Activated naive CD4-positive, alpha-beta T cell treated with anti-CD3 and anti-CD28 coated beads for 36 hours (primary cell): ENCODE measurements at regions not wholly inside any gene's neighbourhood (a gene's known extent, or its start where the extent isn't known, plus 50 kb on each side); places are given as distances from the start of the nearest gene placed in this dataset.
"Not testable (repeated sequence)": the region's sequence is repeated elsewhere in the genome, so short reads cannot be mapped to it uniquely, and the experiment has no call there.

ENCODE experiments used
- CTCF ChIA-PET: fragments of 350-600 bp; sonication (Branson Sonifier 250); formaldehyde crosslinking; loops from one replicate; lab custom pipeline; 2021; ENCODE audit warnings: antibody characterized with exemption; lab: Charles Lee
- DNase-seq: peaks from one replicate; pipeline ENCODE4 v3.0.0-alpha.2; 2020
- H3K27ac Mint-ChIP-seq: one replicate; pipeline ENCODE4 v1.8.0; 2021; ENCODE audit warnings: mild to moderate bottlenecking, mixed read lengths
- H3K27me3 Mint-ChIP-seq: one replicate; pipeline ENCODE4 v1.8.0; 2021; ENCODE audit warnings: low read depth, mixed read lengths
- H3K36me3 Mint-ChIP-seq: one replicate; pipeline ENCODE4 v1.8.0; 2021; ENCODE audit warnings: low read depth, mixed read lengths
- H3K4me1 Mint-ChIP-seq: one replicate; pipeline ENCODE4 v1.8.0; 2021; ENCODE audit warnings: low read depth, mixed read lengths
- H3K4me3 Mint-ChIP-seq: one replicate; pipeline ENCODE4 v1.8.0; 2021; ENCODE audit warnings: mild to moderate bottlenecking, moderate library complexity, mixed read lengths
- H3K9me3 Mint-ChIP-seq: one replicate; pipeline ENCODE4 v1.8.0; 2021; ENCODE audit warnings: mixed read lengths
- intact Hi-C: fragments of 100-400 bp; cut with micrococcal nuclease; formaldehyde crosslinking; loops from one replicate; pipeline ENCODE4 v1.15.1; 2023

- CTCF ChIA-PET: no interaction called here
- H3K9me3 Mint-ChIP-seq: no peaks in the 10 kb centered on the region
- no peak overlapping the region for H3K27ac Mint-ChIP-seq
- H3K4me1 Mint-ChIP-seq: no peaks in the 10 kb centered on the region
- no peak for DNase-seq
- no peaks in the 10 kb centered on the region for H3K27me3 Mint-ChIP-seq
- H3K4me3 Mint-ChIP-seq: no peak overlapping the region
- H3K36me3 Mint-ChIP-seq: no peaks in the 10 kb centered on the region
- intact Hi-C loops: no loop called here
Observed at GRCh38 chr4:115501656-115502055, 388.2 kb upstream of the NDST4 start.

GRCh38 chr4:115493770-115494169 is 380.4 kb upstream of the NDST4 start:
- H3K36me3 Mint-ChIP-seq, H3K27me3 Mint-ChIP-seq, intact Hi-C loops, H3K27ac Mint-ChIP-seq, DNase-seq, H3K4me1 Mint-ChIP-seq, CTCF ChIA-PET, H3K4me3 Mint-ChIP-seq, H3K9me3 Mint-ChIP-seq: not testable (repeated sequence)

GRCh38 chr4:115491686-115492085 is 378.3 kb upstream of the NDST4 start:
- no peak for DNase-seq
- H3K4me3 Mint-ChIP-seq: no peak overlapping the region
- no peaks in the 10 kb centered on the region for H3K36me3 Mint-ChIP-seq
- peaks cover 7% of the 10 kb centered on the region for H3K9me3 Mint-ChIP-seq
- CTCF ChIA-PET: no interaction called here
- intact Hi-C loops: no loop called here
- no peak overlapping the region for H3K27ac Mint-ChIP-seq
- H3K27me3 Mint-ChIP-seq: no peaks in the 10 kb centered on the region
- H3K4me1 Mint-ChIP-seq: no peaks in the 10 kb centered on the region

- H3K4me3 Mint-ChIP-seq: no peak overlapping the region
- H3K27ac Mint-ChIP-seq: no peak overlapping the region
- H3K4me1 Mint-ChIP-seq: no peaks in the 10 kb centered on the region
- H3K9me3 Mint-ChIP-seq: peaks cover 4% of the 10 kb centered on the region
- DNase-seq: no peak
- CTCF ChIA-PET: no interaction called here
- no peaks in the 10 kb centered on the region for H3K36me3 Mint-ChIP-seq
- intact Hi-C loops: no loop called here
- no peaks in the 10 kb centered on the region for H3K27me3 Mint-ChIP-seq
Observed at GRCh38 chr4:115489279-115489678, 375.9 kb upstream of the NDST4 start.

GRCh38 chr4:115485402-115485801 is 372.0 kb upstream of the NDST4 start:
- Mint-ChIP-seq H3K27me3 (no peaks in the 10 kb centered on the region), H3K4me3 (no peak overlapping the region), H3K27ac (no peak overlapping the region), H3K36me3 (no peaks in the 10 kb centered on the region), H3K9me3 (peaks cover 2% of the 10 kb centered on the region), H3K4me1 (no peaks in the 10 kb centered on the region)
- CTCF ChIA-PET: no interaction called here
- no peak for DNase-seq
- intact Hi-C loops: no loop called here

- DNase-seq: no peak
- intact Hi-C loops: no loop called here
- CTCF ChIA-PET: no interaction called here
- Mint-ChIP-seq H3K27ac (no peak overlapping the region), H3K36me3 (no peaks in the 10 kb centered on the region), H3K9me3 (peaks cover 2% of the 10 kb centered on the region), H3K4me3 (no peak overlapping the region), H3K4me1 (no peaks in the 10 kb centered on the region), H3K27me3 (no peaks in the 10 kb centered on the region)
Observed at GRCh38 chr4:115484479-115484878, 371.1 kb upstream of the NDST4 start.

GRCh38 chr4:115470763-115471162 is 357.3 kb upstream of the NDST4 start:
- no peaks in the 10 kb centered on the region for H3K36me3 Mint-ChIP-seq
- no peak overlapping the region for H3K4me3 Mint-ChIP-seq
- CTCF ChIA-PET: no interaction called here
- H3K4me1 Mint-ChIP-seq: no peaks in the 10 kb centered on the region
- no peak for DNase-seq
- H3K27ac Mint-ChIP-seq: no peak overlapping the region
- peaks cover 2% of the 10 kb centered on the region for H3K9me3 Mint-ChIP-seq
- H3K27me3 Mint-ChIP-seq: no peaks in the 10 kb centered on the region
- intact Hi-C loops: no loop called here

GRCh38 chr4:115459301-115459700 is 345.9 kb upstream of the NDST4 start:
- DNase-seq, H3K4me3 Mint-ChIP-seq, intact Hi-C loops, H3K27me3 Mint-ChIP-seq, CTCF ChIA-PET, H3K27ac Mint-ChIP-seq, H3K9me3 Mint-ChIP-seq, H3K4me1 Mint-ChIP-seq, H3K36me3 Mint-ChIP-seq: not testable (repeated sequence)

GRCh38 chr4:115456231-115456630 is 342.8 kb upstream of the NDST4 start:
- H3K4me1 Mint-ChIP-seq: no peaks in the 10 kb centered on the region
- intact Hi-C loops: no loop called here
- CTCF ChIA-PET: no interaction called here
- H3K36me3 Mint-ChIP-seq: no peaks in the 10 kb centered on the region
- H3K27ac Mint-ChIP-seq: no peak overlapping the region
- peaks cover 1% of the 10 kb centered on the region for H3K9me3 Mint-ChIP-seq
- H3K4me3 Mint-ChIP-seq: no peak overlapping the region
- no peak for DNase-seq
- H3K27me3 Mint-ChIP-seq: no peaks in the 10 kb centered on the region

GRCh38 chr4:115454228-115454627 is 340.8 kb upstream of the NDST4 start:
- no peaks in the 10 kb centered on the region for H3K4me1 Mint-ChIP-seq
- peaks cover 4% of the 10 kb centered on the region for H3K9me3 Mint-ChIP-seq
- H3K27me3 Mint-ChIP-seq: no peaks in the 10 kb centered on the region
- DNase-seq: no peak
- H3K36me3 Mint-ChIP-seq: no peaks in the 10 kb centered on the region
- intact Hi-C loops: no loop called here
- H3K4me3 Mint-ChIP-seq: no peak overlapping the region
- CTCF ChIA-PET: interaction anchor here (0.6 kb wide), 1 partner anchor 757 kb away, joined by 3 read pairs; no protein-coding TSS in a partner anchor
- no peak overlapping the region for H3K27ac Mint-ChIP-seq

GRCh38 chr4:115453416-115453815 is 340.0 kb upstream of the NDST4 start:
- Mint-ChIP-seq H3K4me3 (no peak overlapping the region), H3K27me3 (no peaks in the 10 kb centered on the region), H3K27ac (no peak overlapping the region), H3K9me3 (peaks cover 5% of the 10 kb centered on the region), H3K36me3 (no peaks in the 10 kb centered on the region), H3K4me1 (no peaks in the 10 kb centered on the region)
- DNase-seq: no peak
- intact Hi-C loops: no loop called here
- CTCF ChIA-PET: no interaction called here

- H3K9me3 Mint-ChIP-seq, H3K36me3 Mint-ChIP-seq, H3K27me3 Mint-ChIP-seq, DNase-seq, intact Hi-C loops, H3K27ac Mint-ChIP-seq, CTCF ChIA-PET, H3K4me1 Mint-ChIP-seq, H3K4me3 Mint-ChIP-seq: not testable (repeated sequence)
Observed at GRCh38 chr4:115452229-115452628, 338.8 kb upstream of the NDST4 start.

GRCh38 chr4:115437739-115438138 is 324.3 kb upstream of the NDST4 start:
- Mint-ChIP-seq H3K4me1 (no peaks in the 10 kb centered on the region), H3K27ac (no peak overlapping the region), H3K36me3 (no peaks in the 10 kb centered on the region), H3K27me3 (no peaks in the 10 kb centered on the region), H3K9me3 (peaks cover 12% of the 10 kb centered on the region), H3K4me3 (no peak overlapping the region)
- intact Hi-C loops: no loop called here
- CTCF ChIA-PET: no interaction called here
- no peak for DNase-seq

- intact Hi-C loops: no loop called here
- Mint-ChIP-seq H3K27me3 (no peaks in the 10 kb centered on the region), H3K27ac (no peak overlapping the region), H3K4me1 (no peaks in the 10 kb centered on the region), H3K36me3 (no peaks in the 10 kb centered on the region), H3K4me3 (no peak overlapping the region), H3K9me3 (no peaks in the 10 kb centered on the region)
- CTCF ChIA-PET: no interaction called here
- DNase-seq: no peak
Observed at GRCh38 chr4:115433491-115433890, 320.1 kb upstream of the NDST4 start.
